Stimulated activated CD8-positive, alpha-beta memory T cell treated with anti-CD3 and anti-CD28 coated beads, Interleukin-2, amount 100 ng/mL, for 1 hour (primary cell): ENCODE measurements at regions not wholly inside any gene's neighbourhood (a gene's known extent, or its start where the extent isn't known, plus 50 kb on each side); places are given as distances from the start of the nearest gene placed in this dataset.

ENCODE experiments used
- DNase-seq, 2 donors: peaks; one replicate each; pipeline ENCODE4 v3.0.0-alpha.2; 2020; ENCODE audit warnings: low read depth in 2 of 2

GRCh38 chr6:147756891-147757290, 248.4 kb downstream of the SAMD5 start:
- DNase-seq: no peak

GRCh38 chr6:147757291-147757690, 248.8 kb downstream of the SAMD5 start:
- no peak for DNase-seq

- no peak for DNase-seq
Measured at GRCh38 chr6:147758303-147758702, 249.8 kb downstream of the SAMD5 start.

- no peak for DNase-seq
Measured at GRCh38 chr6:147759093-147759492, 250.6 kb downstream of the SAMD5 start.

GRCh38 chr6:147759536-147759935, 251.0 kb downstream of the SAMD5 start:
- DNase-seq: no peak

- DNase-seq: no peak
Measured at GRCh38 chr6:147765541-147765940, 257.1 kb downstream of the SAMD5 start.

GRCh38 chr6:147768969-147769368, 260.5 kb downstream of the SAMD5 start:
- DNase-seq: no peak

- no peak for DNase-seq
Measured at GRCh38 chr6:147769496-147770087, 261.1 kb downstream of the SAMD5 start.

- DNase-seq: no peak
Measured at GRCh38 chr6:147770221-147770620, 261.7 kb downstream of the SAMD5 start.

GRCh38 chr6:147772724-147773123, 264.2 kb downstream of the SAMD5 start:
- DNase-seq: no peak

GRCh38 chr6:147774856-147775255, 266.4 kb downstream of the SAMD5 start:
- DNase-seq: no peak

GRCh38 chr6:147776631-147777213, 268.2 kb downstream of the SAMD5 start:
- no peak for DNase-seq

GRCh38 chr6:147779624-147780023, 271.1 kb downstream of the SAMD5 start:
- DNase-seq: no peak

GRCh38 chr6:147782302-147782701, 273.8 kb downstream of the SAMD5 start:
- DNase-seq: no peak

- no peak for DNase-seq
Measured at GRCh38 chr6:147784371-147784770, 275.9 kb downstream of the SAMD5 start.

- no peak for DNase-seq
Measured at GRCh38 chr6:147787417-147787816, 278.9 kb downstream of the SAMD5 start.

GRCh38 chr6:147789430-147789947, 281.0 kb downstream of the SAMD5 start:
- DNase-seq: no peak

- DNase-seq: no peak
Measured at GRCh38 chr6:147793871-147794643, 285.6 kb downstream of the SAMD5 start.

GRCh38 chr6:147802459-147802858, 294.0 kb downstream of the SAMD5 start:
- DNase-seq: no peak

- DNase-seq: no peak
Measured at GRCh38 chr6:147805155-147805554, 296.7 kb downstream of the SAMD5 start.

GRCh38 chr6:147806697-147807096, 298.2 kb downstream of the SAMD5 start:
- no peak for DNase-seq

GRCh38 chr6:147808640-147809039, 300.1 kb downstream of the SAMD5 start:
- no peak for DNase-seq
